ENCODE measurements at regions not wholly inside any gene's neighbourhood (a gene's known extent, or its start where the extent isn't known, plus 50 kb on each side); places are given as distances from the start of the nearest gene placed in this dataset.
"Not testable (repeated sequence)": the region's sequence is repeated elsewhere in the genome, so short reads cannot be mapped to it uniquely, and the experiment has no call there.

- Mint-ChIP-seq H3K4me1 (ENCODE audit: low read depth, unreplicated experiment) (peaks cover 9% of the 10 kb centered on the region), H3K36me3 (ENCODE audit: insufficient read depth, unreplicated experiment) (peaks cover 12% of the 10 kb centered on the region), H3K4me3 (ENCODE audit: unreplicated experiment) (peak overlapping the region; percentile 22), H3K27me3 (ENCODE audit: insufficient read depth, unreplicated experiment) (no peaks in the 10 kb centered on the region), H3K27ac (ENCODE audit: unreplicated experiment) (peak overlapping the region; percentile 66), H3K9me3 (ENCODE audit: unreplicated experiment) (no peaks in the 10 kb centered on the region)
- BruUV-seq (replicated peaks): no TSS peak
- intact Hi-C loops (cut with micrococcal nuclease; ENCODE audit: unreplicated experiment): loop anchor here (1.0 to 2.0 kb wide), 4 partner anchors 36 to 930 kb away; no protein-coding TSS in a partner anchor
- no peak overlapping the region for H3K4me3 ChIP-seq (ENCODE audit: low read depth, low read length)
- TF ChIP-seq CTCF (IDR thresholded peaks at IDR 0.05; ENCODE audit: insufficient read depth in 1 of 2, low read depth in 1 of 2, low read length in 1 of 2, severe bottlenecking in 1 of 2, unreplicated experiment in 1 of 2): no peak
- H3K9me3 ChIP-seq: no peaks in the 10 kb centered on the region
- peak; percentile 74 to 79 for DNase-seq
- no peaks in the 10 kb centered on the region for H3K27me3 ChIP-seq (replicated peaks; ENCODE audit: control insufficient read depth, insufficient read depth, low read length)
- ChIA-PET CTCF (interaction anchor here (0.6 to 3.1 kb wide), 13 partner anchors 9 to 538 kb away, joined by 3 to 44 read pairs (median 6); no protein-coding TSS in a partner anchor), POLR2A (interaction anchor here (0.6 to 1.0 kb wide), 2 partner anchors 36 to 926 kb away, joined by 3 to 4 read pairs; partner anchors contain the start of gene FIGNL1)
- H3K4me1 ChIP-seq: peaks cover 18% of the 10 kb centered on the region
- H3K36me3 ChIP-seq (ENCODE audit: control insufficient read depth, insufficient read depth, low read length): no peaks in the 10 kb centered on the region
These were observed 59.9 kb upstream of the COBL start for GRCh38 chr7:51376420-51377092.

GRCh38 chr7:51374936-51375335 lies 58.3 kb upstream of the COBL start:
- Mint-ChIP-seq H3K36me3 (ENCODE audit: insufficient read depth, unreplicated experiment) (peaks cover 12% of the 10 kb centered on the region), H3K27ac (ENCODE audit: unreplicated experiment) (no peak overlapping the region), H3K27me3 (ENCODE audit: insufficient read depth, unreplicated experiment) (no peaks in the 10 kb centered on the region), H3K4me1 (ENCODE audit: low read depth, unreplicated experiment) (peaks cover 11% of the 10 kb centered on the region), H3K9me3 (ENCODE audit: unreplicated experiment) (no peaks in the 10 kb centered on the region), H3K4me3 (ENCODE audit: unreplicated experiment) (no peak overlapping the region)
- H3K4me3 ChIP-seq (ENCODE audit: low read depth, low read length): no peak overlapping the region
- no peak for DNase-seq
- H3K9me3 ChIP-seq: no peaks in the 10 kb centered on the region
- no peak for TF ChIP-seq CTCF (IDR thresholded peaks at IDR 0.05; ENCODE audit: insufficient read depth in 1 of 2, low read depth in 1 of 2, low read length in 1 of 2, severe bottlenecking in 1 of 2, unreplicated experiment in 1 of 2)
- ChIA-PET POLR2A (no interaction called here), CTCF (interaction anchor here (0.7 to 3.1 kb wide), 2 partner anchors 213 to 355 kb away, joined by 6 to 44 read pairs; no protein-coding TSS in a partner anchor)
- H3K4me1 ChIP-seq: peaks cover 18% of the 10 kb centered on the region
- H3K36me3 ChIP-seq (ENCODE audit: control insufficient read depth, insufficient read depth, low read length): no peaks in the 10 kb centered on the region
- intact Hi-C loops (cut with micrococcal nuclease; ENCODE audit: unreplicated experiment): no loop called here
- no peaks in the 10 kb centered on the region for H3K27me3 ChIP-seq (replicated peaks; ENCODE audit: control insufficient read depth, insufficient read depth, low read length)
- BruUV-seq (replicated peaks): no TSS peak

- H3K36me3 ChIP-seq (ENCODE audit: control insufficient read depth, insufficient read depth, low read length); BruUV-seq (replicated peaks); H3K27me3 ChIP-seq (replicated peaks; ENCODE audit: control insufficient read depth, insufficient read depth, low read length); H3K9me3 Mint-ChIP-seq (ENCODE audit: unreplicated experiment); POLR2A ChIA-PET; H3K4me3 ChIP-seq (ENCODE audit: low read depth, low read length); intact Hi-C loops (cut with micrococcal nuclease; ENCODE audit: unreplicated experiment); H3K27me3 Mint-ChIP-seq (ENCODE audit: insufficient read depth, unreplicated experiment); H3K9me3 ChIP-seq; DNase-seq; H3K27ac Mint-ChIP-seq (ENCODE audit: unreplicated experiment); H3K4me3 Mint-ChIP-seq (ENCODE audit: unreplicated experiment): not testable (repeated sequence)
- H3K4me1 Mint-ChIP-seq (ENCODE audit: low read depth, unreplicated experiment): peaks cover 15% of the 10 kb centered on the region
- peaks cover 18% of the 10 kb centered on the region for H3K4me1 ChIP-seq
- CTCF ChIA-PET: interaction anchor here (1.1 kb wide), 1 partner anchor 211 kb away, joined by 3 read pairs; no protein-coding TSS in a partner anchor
- peaks cover 12% of the 10 kb centered on the region for H3K36me3 Mint-ChIP-seq (ENCODE audit: insufficient read depth, unreplicated experiment)
These were observed 57.0 kb upstream of the COBL start for GRCh38 chr7:51373607-51374006.

All from Caco-2 (cell line).